ENCODE measurements at regions not wholly inside any gene's neighbourhood (a gene's known extent, or its start where the extent isn't known, plus 50 kb on each side); places are given as distances from the start of the nearest gene placed in this dataset.

DNA sequence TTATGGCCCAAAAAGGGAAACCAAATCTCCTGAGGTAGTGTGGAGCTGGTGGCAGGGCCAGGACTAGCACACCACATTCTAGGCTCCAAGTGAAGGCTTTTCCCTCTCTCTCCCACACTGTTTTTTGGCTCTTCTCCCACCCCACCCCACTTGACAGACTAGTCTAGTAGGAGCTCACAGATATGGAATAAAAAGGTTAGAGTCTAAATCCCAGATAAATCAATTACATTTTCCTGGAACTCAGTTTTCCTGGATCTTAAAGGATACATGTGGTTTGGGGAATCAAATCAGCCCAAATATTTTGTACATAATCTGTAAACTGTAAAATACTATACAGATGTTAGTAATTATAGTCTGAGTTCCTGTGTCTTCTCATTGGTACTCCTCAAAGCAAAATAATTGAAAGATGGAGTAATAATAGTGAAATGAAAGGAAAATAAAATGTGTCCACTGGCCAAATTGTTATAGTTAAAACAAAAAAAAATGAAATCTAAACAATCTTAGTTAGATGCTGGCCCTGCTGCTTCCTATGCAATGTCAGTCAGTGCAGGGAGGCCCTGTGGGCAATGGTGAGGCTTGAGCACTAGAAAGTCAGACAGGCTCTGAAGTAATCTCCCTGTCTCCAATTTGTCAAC is 370.4 kb upstream of the CPEB2 start:
- Histone ChIP-seq H3K27me3 (ENCODE audit: control insufficient read depth, extremely low read depth, insufficient read depth, low read length) (no peaks in the 10 kb centered on the region), H3K9me1 (ENCODE audit: control insufficient read depth, extremely low read depth, insufficient read depth, low read length) (no peaks in the 10 kb centered on the region), H3K4me3 (ENCODE audit: control insufficient read depth in 2 of 3, extremely low read depth in 1 of 3, insufficient read depth in 2 of 3, low read depth in 1 of 3, low read length in 3 of 3) (no peak overlapping the region), H3K9ac (ENCODE audit: control insufficient read depth, extremely low read depth, insufficient read depth, low read length) (no peak overlapping the region), H4K20me1 (ENCODE audit: control insufficient read depth, extremely low read depth, insufficient read depth, low read length) (no peaks in the 10 kb centered on the region), H3K4me2 (ENCODE audit: control insufficient read depth, extremely low read depth, insufficient read depth, low read depth, low read length) (no peak overlapping the region), H3K79me2 (ENCODE audit: control insufficient read depth, insufficient read depth, low read length) (no peaks in the 10 kb centered on the region), H3K4me1 (ENCODE audit: control insufficient read depth, extremely low read depth, insufficient read depth, low read length) (no peaks in the 10 kb centered on the region), H3K9me3 (ENCODE audit: control insufficient read depth, low read depth, low read length) (no peaks in the 10 kb centered on the region), H3K36me3 (ENCODE audit: control insufficient read depth in 2 of 2, extremely low read depth in 1 of 2, insufficient read depth in 2 of 2, low read length in 2 of 2) (no peaks in the 10 kb centered on the region), H3K27ac (ENCODE audit: control insufficient read depth, insufficient read depth, low read length) (no peak overlapping the region), H2AFZ (ENCODE audit: control insufficient read depth, low read length) (no peak overlapping the region)
- DNase-seq (ENCODE audit: low read depth, low spot score) (no peak), FAIRE-seq (no peak)
- no peak for TF ChIP-seq EZH2 (IDR thresholded peaks at IDR 0.05; ENCODE audit: low read length)
- TF ChIP-seq, protein P1, sequence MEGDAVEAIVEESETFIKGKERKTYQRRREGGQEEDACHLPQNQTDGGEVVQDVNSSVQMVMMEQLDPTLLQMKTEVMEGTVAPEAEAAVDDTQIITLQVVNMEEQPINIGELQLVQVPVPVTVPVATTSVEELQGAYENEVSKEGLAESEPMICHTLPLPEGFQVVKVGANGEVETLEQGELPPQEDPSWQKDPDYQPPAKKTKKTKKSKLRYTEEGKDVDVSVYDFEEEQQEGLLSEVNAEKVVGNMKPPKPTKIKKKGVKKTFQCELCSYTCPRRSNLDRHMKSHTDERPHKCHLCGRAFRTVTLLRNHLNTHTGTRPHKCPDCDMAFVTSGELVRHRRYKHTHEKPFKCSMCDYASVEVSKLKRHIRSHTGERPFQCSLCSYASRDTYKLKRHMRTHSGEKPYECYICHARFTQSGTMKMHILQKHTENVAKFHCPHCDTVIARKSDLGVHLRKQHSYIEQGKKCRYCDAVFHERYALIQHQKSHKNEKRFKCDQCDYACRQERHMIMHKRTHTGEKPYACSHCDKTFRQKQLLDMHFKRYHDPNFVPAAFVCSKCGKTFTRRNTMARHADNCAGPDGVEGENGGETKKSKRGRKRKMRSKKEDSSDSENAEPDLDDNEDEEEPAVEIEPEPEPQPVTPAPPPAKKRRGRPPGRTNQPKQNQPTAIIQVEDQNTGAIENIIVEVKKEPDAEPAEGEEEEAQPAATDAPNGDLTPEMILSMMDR (optimal IDR thresholded peaks at IDR 0.05 in 1 of 3, IDR thresholded peaks at IDR 0.05 in 1 of 3, conservative IDR thresholded peaks at IDR 0.05 in 1 of 3; ENCODE audit: extremely low read depth in 1 of 3, insufficient read depth in 2 of 3, low read length in 3 of 3) = no peak
- dilution Hi-C loops (cut with MboI; ENCODE audit: extremely low pct_ligation_motif_present, low sequenced_read_pairs) = no loop called here

DNA sequence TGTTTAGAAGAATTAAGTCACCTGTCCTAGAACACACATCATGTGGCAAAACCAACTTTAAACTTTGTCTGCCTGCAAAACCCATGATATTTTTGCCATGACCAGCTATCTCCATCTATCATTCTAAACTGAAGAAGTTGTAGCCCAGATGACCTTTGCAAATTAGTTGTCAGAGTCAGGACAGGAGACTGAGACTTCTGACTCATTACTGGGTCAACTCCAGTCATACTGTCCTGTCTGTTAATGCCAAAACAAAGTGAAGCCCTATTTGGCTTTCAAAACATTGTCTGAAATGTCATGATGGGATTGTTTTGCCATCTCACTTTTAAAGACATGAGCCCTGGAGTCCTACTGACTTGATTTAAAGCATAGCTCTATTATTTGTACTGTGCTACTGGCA is 365.7 kb upstream of the CPEB2 start:
- H4K20me1 ChIP-seq (ENCODE audit: control insufficient read depth, extremely low read depth, insufficient read depth, low read length) = no peaks in the 10 kb centered on the region
- no peak overlapping the region for H3K4me3 ChIP-seq (ENCODE audit: control insufficient read depth in 2 of 3, extremely low read depth in 1 of 3, insufficient read depth in 2 of 3, low read depth in 1 of 3, low read length in 3 of 3)
- H3K9ac ChIP-seq (ENCODE audit: control insufficient read depth, extremely low read depth, insufficient read depth, low read length) = no peak overlapping the region
- H3K4me2 ChIP-seq (ENCODE audit: control insufficient read depth, extremely low read depth, insufficient read depth, low read depth, low read length) = no peak overlapping the region
- no peak for DNase-seq (ENCODE audit: low read depth, low spot score)
- no peak for FAIRE-seq
- no peaks in the 10 kb centered on the region for H3K36me3 ChIP-seq (ENCODE audit: control insufficient read depth in 2 of 2, extremely low read depth in 1 of 2, insufficient read depth in 2 of 2, low read length in 2 of 2)
- H3K9me1 ChIP-seq (ENCODE audit: control insufficient read depth, extremely low read depth, insufficient read depth, low read length) = no peaks in the 10 kb centered on the region
- H2AFZ ChIP-seq (ENCODE audit: control insufficient read depth, low read length) = no peak overlapping the region
- no peaks in the 10 kb centered on the region for H3K27me3 ChIP-seq (ENCODE audit: control insufficient read depth, extremely low read depth, insufficient read depth, low read length)
- H3K79me2 ChIP-seq (ENCODE audit: control insufficient read depth, insufficient read depth, low read length) = no peaks in the 10 kb centered on the region
- no peaks in the 10 kb centered on the region for H3K4me1 ChIP-seq (ENCODE audit: control insufficient read depth, extremely low read depth, insufficient read depth, low read length)
- H3K27ac ChIP-seq (ENCODE audit: control insufficient read depth, insufficient read depth, low read length) = no peak overlapping the region
- no peak for TF ChIP-seq EZH2 (IDR thresholded peaks at IDR 0.05; ENCODE audit: low read length)
- TF ChIP-seq, protein P1 (optimal IDR thresholded peaks at IDR 0.05 in 1 of 3, IDR thresholded peaks at IDR 0.05 in 1 of 3, conservative IDR thresholded peaks at IDR 0.05 in 1 of 3; ENCODE audit: extremely low read depth in 1 of 3, insufficient read depth in 2 of 3, low read length in 3 of 3) = no peak
- dilution Hi-C loops (cut with MboI; ENCODE audit: extremely low pct_ligation_motif_present, low sequenced_read_pairs) = no loop called here
- no peaks in the 10 kb centered on the region for H3K9me3 ChIP-seq (ENCODE audit: control insufficient read depth, low read depth, low read length)
